T-helper 2 cell treated with Interferon-gamma antibody and Interleukin-4, amounts not matched to agents 100 ng/mL and 5 ng/mL, for 36 hours (primary cell): ENCODE measurements at regions not wholly inside any gene's neighbourhood (a gene's known extent, or its start where the extent isn't known, plus 50 kb on each side); places are given as distances from the start of the nearest gene placed in this dataset.
"Not testable (repeated sequence)": the region's sequence is repeated elsewhere in the genome, so short reads cannot be mapped to it uniquely, and the experiment has no call there.

Experiments
- intact Hi-C: fragments of 100-400 bp; cut with micrococcal nuclease; formaldehyde crosslinking; loops from one replicate; pipeline ENCODE4 v1.15.1; 2023

- intact Hi-C loops = no loop called here
Observed at GRCh38 chr11:23746896-23747295, 750.0 kb upstream of the LUZP2 start.

- intact Hi-C loops = no loop called here
Observed at GRCh38 chr11:23749762-23750430, 747.0 kb upstream of the LUZP2 start.

GRCh38 chr11:23751280-23751679 is 745.6 kb upstream of the LUZP2 start:
- intact Hi-C loops = no loop called here

GRCh38 chr11:23755076-23755475 is 741.8 kb upstream of the LUZP2 start:
- intact Hi-C loops = no loop called here

- intact Hi-C loops = no loop called here
Observed at GRCh38 chr11:23755769-23756168, 741.1 kb upstream of the LUZP2 start.

GRCh38 chr11:23759489-23759888 is 737.4 kb upstream of the LUZP2 start:
- intact Hi-C loops = no loop called here

GRCh38 chr11:23764286-23764685 is 732.6 kb upstream of the LUZP2 start:
- intact Hi-C loops = no loop called here

- intact Hi-C loops = no loop called here
Observed at GRCh38 chr11:23765682-23766252, 731.1 kb upstream of the LUZP2 start.

- intact Hi-C loops = no loop called here
Observed at GRCh38 chr11:23767576-23767975, 729.3 kb upstream of the LUZP2 start.

- intact Hi-C loops = no loop called here
Observed at GRCh38 chr11:23769214-23769613, 727.6 kb upstream of the LUZP2 start.

- intact Hi-C loops = no loop called here
Observed at GRCh38 chr11:23772081-23772480, 724.8 kb upstream of the LUZP2 start.

GRCh38 chr11:23778971-23779370 is 717.9 kb upstream of the LUZP2 start:
- intact Hi-C loops = no loop called here

- intact Hi-C loops = no loop called here
Observed at GRCh38 chr11:23780231-23780630, 716.6 kb upstream of the LUZP2 start.

GRCh38 chr11:23781803-23782560 is 714.9 kb upstream of the LUZP2 start:
- intact Hi-C loops = no loop called here

GRCh38 chr11:23786974-23787373 is 709.9 kb upstream of the LUZP2 start:
- intact Hi-C loops = not testable (repeated sequence)

- intact Hi-C loops = no loop called here
Observed at GRCh38 chr11:23789200-23789853, 707.5 kb upstream of the LUZP2 start.

- intact Hi-C loops = no loop called here
Observed at GRCh38 chr11:23789938-23790371, 706.9 kb upstream of the LUZP2 start.

GRCh38 chr11:23797624-23798419 is 699.0 kb upstream of the LUZP2 start:
- intact Hi-C loops = no loop called here

- intact Hi-C loops = not testable (repeated sequence)
Observed at GRCh38 chr11:23834306-23834705, 662.5 kb upstream of the LUZP2 start.

GRCh38 chr11:23836981-23837380 is 659.9 kb upstream of the LUZP2 start:
- intact Hi-C loops = no loop called here

GRCh38 chr11:23840872-23841271 is 656.0 kb upstream of the LUZP2 start:
- intact Hi-C loops = no loop called here
